SKM-1 treated with dmso at 0.1 percent for 144 hours (cell line): ENCODE measurements at regions not wholly inside any gene's neighbourhood (a gene's known extent, or its start where the extent isn't known, plus 50 kb on each side); places are given as distances from the start of the nearest gene placed in this dataset.

Source experiments
- DNase-seq: peaks from one replicate; lab custom pipeline; 2025; ENCODE audit not compliant: unreplicated experiment; lab: John Stamatoyannopoulos, UW

- DNase-seq, result no peak
Measured at GRCh38 chr20:55784036-55784435, 221.3 kb downstream of the CBLN4 start.

- no peak for DNase-seq
Measured at GRCh38 chr20:55783381-55783780, 221.9 kb downstream of the CBLN4 start.

- DNase-seq, result no peak
Measured at GRCh38 chr20:55782912-55783253, 222.4 kb downstream of the CBLN4 start.

GRCh38 chr20:55782224-55782911 is 223.0 kb downstream of the CBLN4 start:
- no peak for DNase-seq

- no peak for DNase-seq
Measured at GRCh38 chr20:55778796-55779195, 226.5 kb downstream of the CBLN4 start.

- DNase-seq, result no peak
Measured at GRCh38 chr20:55777641-55778040, 227.7 kb downstream of the CBLN4 start.

- no peak for DNase-seq
Measured at GRCh38 chr20:55776176-55776575, 229.1 kb downstream of the CBLN4 start.

- no peak for DNase-seq
Measured at GRCh38 chr20:55774628-55775027, 230.7 kb downstream of the CBLN4 start.

GRCh38 chr20:55761797-55762196 is 243.5 kb downstream of the CBLN4 start:
- no peak for DNase-seq

GRCh38 chr20:55761100-55761499 is 244.2 kb downstream of the CBLN4 start:
- no peak for DNase-seq

- DNase-seq, result no peak
Measured at GRCh38 chr20:55760586-55760985, 244.7 kb downstream of the CBLN4 start.

- DNase-seq, result no peak
Measured at GRCh38 chr20:55755861-55756260, 249.5 kb downstream of the CBLN4 start.

- DNase-seq, result no peak
Measured at GRCh38 chr20:55755411-55755810, 249.9 kb downstream of the CBLN4 start.

GRCh38 chr20:55746723-55747122 is 258.6 kb downstream of the CBLN4 start:
- DNase-seq, result no peak

- DNase-seq, result no peak
Measured at GRCh38 chr20:55745840-55746239, 259.5 kb downstream of the CBLN4 start.

GRCh38 chr20:55744896-55745295 is 260.4 kb downstream of the CBLN4 start:
- no peak for DNase-seq

- DNase-seq, result no peak
Measured at GRCh38 chr20:55741801-55742200, 263.5 kb downstream of the CBLN4 start.

GRCh38 chr20:55740076-55740475 is 265.2 kb downstream of the CBLN4 start:
- DNase-seq, result no peak

GRCh38 chr20:55730321-55730720 is 275.0 kb downstream of the CBLN4 start:
- DNase-seq, result no peak

- no peak for DNase-seq
Measured at GRCh38 chr20:55714736-55715135, 290.6 kb downstream of the CBLN4 start.

GRCh38 chr20:55714082-55714481 is 291.2 kb downstream of the CBLN4 start:
- DNase-seq, result no peak

- no peak for DNase-seq
Measured at GRCh38 chr20:55704458-55704857, 300.9 kb downstream of the CBLN4 start.

GRCh38 chr20:55701467-55701866 is 303.9 kb downstream of the CBLN4 start:
- peak; percentile 36 for DNase-seq
